Erythroblast (primary cell): ENCODE measurements at regions not wholly inside any gene's neighbourhood (a gene's known extent, or its start where the extent isn't known, plus 50 kb on each side); places are given as distances from the start of the nearest gene placed in this dataset.

Experiments used
- GATA1 ChIP-seq: IDR thresholded peaks from 2 replicates; pipeline ENCODE4 v1.6.1; 2011; ENCODE audit warnings: low read depth, mild to moderate bottlenecking, control low read depth, low read length, moderate library complexity
- POLR2A ChIP-seq: IDR thresholded peaks from 2 replicates; pipeline ENCODE4 v1.6.1; 2011; ENCODE audit warnings: mild to moderate bottlenecking, low read length

DNA sequence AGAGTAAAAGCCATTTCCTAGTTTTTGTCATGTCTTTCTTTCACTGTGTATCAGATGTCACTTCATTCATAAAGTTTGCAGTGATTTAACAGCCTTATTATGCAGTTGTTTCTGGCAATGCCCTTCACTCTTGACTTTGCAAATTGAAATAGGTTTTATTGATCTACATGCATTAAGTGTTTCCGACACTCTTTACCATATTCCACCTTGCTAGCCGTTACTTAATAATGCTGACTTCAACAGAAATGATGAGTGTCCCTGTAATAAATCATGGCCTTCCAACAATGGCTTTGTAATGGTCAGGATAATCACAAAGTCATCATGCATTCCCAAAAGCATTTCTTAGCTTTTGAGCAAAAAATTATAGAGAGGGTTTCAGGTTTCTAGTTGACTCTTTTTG is 236.8 kb upstream of the FMN2 start:
- TF ChIP-seq POLR2A, result no peak
- TF ChIP-seq GATA1, result no peak
